Stimulated activated CD8-positive, alpha-beta memory T cell treated with anti-CD3 and anti-CD28 coated beads, Interleukin-2, amount 100 ng/mL, for 1 hour (primary cell): ENCODE measurements at regions not wholly inside any gene's neighbourhood (a gene's known extent, or its start where the extent isn't known, plus 50 kb on each side); places are given as distances from the start of the nearest gene placed in this dataset.
"Not testable (repeated sequence)": the region's sequence is repeated elsewhere in the genome, so short reads cannot be mapped to it uniquely, and the experiment has no call there.

Experiments
- DNase-seq, 2 donors: peaks; one replicate each; pipeline ENCODE4 v3.0.0-alpha.2; 2020; ENCODE audit warnings: low read depth in 2 of 2

DNA sequence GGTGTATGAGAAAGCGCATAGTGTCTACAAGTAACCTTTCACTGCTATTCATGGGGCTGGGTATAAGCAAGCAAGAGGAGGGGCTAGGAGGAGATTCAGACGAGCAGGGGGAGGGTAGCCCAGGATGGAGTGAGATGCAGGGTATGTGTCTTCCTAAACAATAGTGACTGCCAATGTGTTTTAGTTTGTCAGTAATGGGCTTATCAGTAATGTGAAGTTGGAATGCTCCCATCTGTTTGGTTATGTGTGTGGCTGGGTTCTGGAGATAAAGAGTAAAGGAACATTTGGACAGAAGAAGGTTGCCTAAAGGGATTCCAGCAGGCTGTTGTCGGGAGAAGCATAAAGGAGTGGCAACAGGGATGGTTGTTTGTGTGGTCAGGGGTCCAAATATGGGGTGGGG, 62.7 kb upstream of the EZR start:
- DNase-seq, result not testable (repeated sequence)

DNA sequence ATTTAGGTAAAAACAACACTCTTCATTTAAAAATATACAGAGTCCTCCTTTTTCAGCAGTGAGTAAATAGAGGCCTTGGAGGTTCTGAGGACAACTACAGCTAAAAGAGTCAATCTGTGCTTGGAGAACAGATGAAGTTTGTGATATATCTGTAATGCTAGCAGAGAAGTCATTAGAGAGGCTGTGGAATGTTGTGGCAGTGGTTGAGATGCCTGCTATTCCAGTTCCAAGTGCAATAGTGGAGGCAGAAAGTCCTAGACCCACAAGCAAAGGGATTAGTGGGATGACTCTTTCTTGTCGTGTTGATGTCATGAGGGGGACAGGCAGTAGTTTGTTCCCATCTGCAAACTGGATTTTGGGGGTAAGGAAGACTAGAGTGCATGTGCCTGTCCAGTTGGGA, 62.1 kb upstream of the EZR start:
- not testable (repeated sequence) for DNase-seq

DNA sequence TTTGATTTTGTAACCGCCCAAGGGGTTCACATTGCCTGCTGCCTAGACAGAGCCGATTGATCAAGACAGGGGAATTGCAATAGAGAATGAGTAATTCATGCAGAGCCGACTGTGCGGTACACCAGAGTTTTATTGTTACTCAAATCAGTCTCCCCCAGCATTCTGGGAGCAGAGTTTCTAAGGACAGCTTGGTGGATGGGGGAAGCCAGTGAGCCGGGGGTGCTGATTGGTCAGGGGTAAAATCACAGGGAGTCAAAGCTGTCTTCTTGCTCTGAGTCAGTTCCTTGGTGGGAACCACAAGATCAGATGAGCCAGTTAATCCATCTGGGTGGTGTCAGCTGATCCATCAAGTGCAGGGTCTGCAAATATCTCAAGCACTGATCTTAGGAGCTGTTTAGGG, 60.0 kb upstream of the EZR start:
- no peak for DNase-seq

DNA sequence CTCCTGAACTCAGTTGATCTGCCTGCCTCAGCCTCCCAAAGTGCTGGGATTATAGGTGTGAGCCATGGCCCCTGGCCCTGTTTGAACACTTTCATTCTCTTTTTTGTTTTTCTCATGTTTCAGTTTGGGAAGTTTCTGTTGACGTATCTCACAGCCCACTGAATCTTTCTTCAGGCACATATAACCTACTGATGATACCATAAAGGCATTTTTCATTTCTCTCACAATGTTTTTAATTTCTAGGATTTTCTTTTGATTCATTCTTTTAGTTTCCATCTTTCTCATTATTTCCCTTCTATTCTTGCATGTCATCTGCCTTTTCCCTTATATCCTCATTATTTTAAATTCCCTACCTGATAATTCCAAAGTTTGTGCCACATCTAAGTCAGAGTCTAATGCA, 58.5 kb upstream of the EZR start:
- DNase-seq, result no peak

DNA sequence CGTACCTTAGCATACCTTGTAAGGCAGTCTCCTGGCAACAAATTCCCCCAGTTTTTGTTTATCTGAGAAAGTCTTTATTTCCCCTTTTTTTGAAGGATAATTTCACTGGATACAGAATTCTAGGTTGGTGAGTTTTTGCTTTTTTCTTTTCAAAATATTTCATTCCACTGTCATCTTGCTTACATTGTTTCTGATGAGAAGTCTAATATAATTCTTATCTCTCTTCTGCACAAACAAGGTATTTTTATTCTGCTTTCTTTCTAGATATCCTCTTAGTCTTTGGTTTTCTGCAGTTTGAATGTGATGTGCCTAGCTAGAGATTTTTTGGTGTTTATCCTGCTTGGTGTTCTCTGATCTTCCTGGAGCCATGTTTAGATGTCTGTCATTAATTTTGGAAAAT, 57.7 kb upstream of the EZR start:
- DNase-seq, result no peak

DNA sequence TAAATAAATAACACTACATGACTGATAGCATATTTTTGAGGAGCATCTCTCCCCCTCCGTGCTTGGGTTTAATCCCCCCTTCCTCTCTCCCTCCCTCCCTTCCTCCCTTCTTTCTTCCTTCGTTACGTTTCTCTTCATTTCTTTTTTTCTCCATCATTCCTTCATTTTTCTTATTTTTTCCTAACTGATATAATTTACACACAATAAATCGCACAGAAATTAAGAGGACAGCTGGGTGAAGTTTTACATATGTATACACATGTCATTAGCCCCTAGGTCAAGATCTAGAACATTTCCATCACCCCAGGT, 51.4 kb upstream of the EZR start:
- no peak for DNase-seq

DNA sequence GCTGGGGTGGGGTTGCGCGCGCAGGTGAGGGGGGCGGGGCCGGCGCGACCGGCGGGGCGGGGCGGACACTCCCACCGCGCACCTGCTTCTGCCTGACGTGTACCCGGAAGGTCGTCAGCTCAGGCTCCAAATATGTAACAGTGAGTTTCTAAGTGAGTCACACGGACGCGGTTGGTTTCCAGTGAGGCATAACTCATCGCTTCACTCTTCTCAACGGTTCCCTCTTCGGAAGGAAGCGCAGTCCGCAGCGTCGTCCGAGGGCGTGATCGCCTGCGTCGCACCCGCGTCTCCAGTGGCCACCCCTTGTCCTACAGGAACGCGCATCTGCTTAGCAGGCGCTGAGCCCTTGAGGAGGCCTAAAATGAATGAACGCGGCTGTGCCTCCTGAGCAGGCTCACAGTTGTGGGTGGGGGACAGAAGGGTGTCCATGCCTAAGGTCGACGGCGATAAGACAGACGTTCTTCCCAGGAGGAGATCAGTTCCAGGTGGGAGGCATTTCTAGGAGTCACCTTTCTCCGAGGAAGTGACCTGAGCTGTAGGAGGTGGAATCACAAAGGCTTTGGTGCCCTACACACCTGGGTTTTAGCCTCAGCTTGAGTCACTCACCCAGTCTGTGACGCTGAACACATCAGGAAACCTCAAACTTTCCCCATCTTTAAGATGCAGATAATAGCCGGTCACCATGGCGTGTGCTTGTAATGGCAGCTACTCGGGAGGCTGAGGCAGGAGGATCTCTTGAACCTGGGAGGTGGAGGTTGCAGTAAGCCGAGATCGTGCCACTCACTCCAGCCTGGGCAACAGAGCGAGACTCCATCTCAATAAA, 50.9 kb upstream of the EZR start:
- DNase-seq, result peak in 1 of 2 donors; percentile 42

DNA sequence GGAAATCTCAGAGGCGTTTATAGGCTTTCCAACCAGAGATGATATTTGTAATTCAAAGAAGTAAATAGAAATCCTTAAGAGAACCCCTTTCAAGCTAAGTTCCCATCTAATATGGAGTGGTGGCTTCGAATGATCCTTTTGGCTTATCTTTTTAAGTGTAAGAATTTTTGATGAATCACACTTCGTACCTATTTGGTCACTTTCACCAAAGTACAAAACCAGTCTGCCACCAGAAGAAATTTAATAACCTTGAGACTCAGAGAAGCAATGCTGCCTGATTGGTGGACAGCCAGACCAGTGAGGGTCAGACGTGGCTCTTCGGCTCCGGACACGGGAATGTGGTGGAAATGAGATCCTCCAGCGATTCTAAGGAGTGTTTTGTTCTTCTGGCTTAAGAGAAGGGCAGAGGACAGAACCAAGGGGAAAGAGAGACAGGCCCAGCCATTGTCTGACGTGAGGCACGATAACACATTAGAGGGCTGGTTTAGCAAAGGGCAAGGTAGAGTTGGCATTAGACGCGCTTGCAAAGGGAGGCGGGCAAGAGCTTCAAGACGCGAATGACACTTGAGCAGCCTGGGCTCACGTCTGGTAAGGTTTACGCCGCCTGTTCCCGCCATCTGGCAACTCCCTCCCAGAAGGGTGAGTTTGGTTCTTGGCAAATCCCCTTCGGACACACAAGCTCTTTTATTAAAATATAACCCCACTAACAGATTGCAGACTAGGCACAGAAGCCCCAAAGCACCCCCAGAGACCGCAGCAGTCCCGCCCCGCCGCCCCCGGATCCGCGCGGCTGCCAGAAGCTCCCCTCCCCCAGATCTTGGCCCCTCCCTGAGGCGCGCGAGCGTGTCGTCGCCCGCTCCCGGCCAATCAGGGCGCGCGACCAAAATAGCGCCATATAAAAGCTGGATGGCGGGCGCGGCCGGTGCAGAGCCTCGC, 50.0 kb upstream of the EZR start:
- DNase-seq, result peak; percentile 94 to 96
